ENCODE measurements at regions not wholly inside any gene's neighbourhood (a gene's known extent, or its start where the extent isn't known, plus 50 kb on each side); places are given as distances from the start of the nearest gene placed in this dataset.

GRCh38 chr9:16310278-16311110 is 560.0 kb downstream of the BNC2 start:
- no peaks in the 10 kb centered on the region for H3K79me2 ChIP-seq (ENCODE audit: insufficient read depth, low read length)
- ATAC-seq (ENCODE audit: insufficient read depth, low read depth) (no peak), DNase-seq (no peak)
- H3K9me3 ChIP-seq (ENCODE audit: insufficient read depth, low read length, severe bottlenecking) = no peaks in the 10 kb centered on the region
- no peak overlapping the region for H3K27ac ChIP-seq (ENCODE audit: low read length)
- no peak overlapping the region for H3K4me2 ChIP-seq (ENCODE audit: insufficient read depth, low read length)
- H3K27me3 ChIP-seq (ENCODE audit: insufficient read depth, low read length, poor library complexity) = no peaks in the 10 kb centered on the region
- no peak overlapping the region for H3K4me3 ChIP-seq (ENCODE audit: low read depth in 1 of 2, low read length in 2 of 2)
- no peak overlapping the region for H2AFZ ChIP-seq (ENCODE audit: low read depth, low read length)
- no peak for TF ChIP-seq EZH2 (IDR thresholded peaks at IDR 0.05; ENCODE audit: borderline replicate concordance, low read depth, low read length, severe bottlenecking)
- H4K20me1 ChIP-seq (ENCODE audit: insufficient read depth, low read length) = no peaks in the 10 kb centered on the region
- H3K36me3 ChIP-seq (ENCODE audit: insufficient read depth, low read length) = no peaks in the 10 kb centered on the region
- no peaks in the 10 kb centered on the region for H3K4me1 ChIP-seq (ENCODE audit: insufficient read depth, low read length)
- H3K9ac ChIP-seq (ENCODE audit: low read depth, low read length) = no peak overlapping the region

GRCh38 chr9:16312116-16312515 is 558.4 kb downstream of the BNC2 start:
- ATAC-seq (ENCODE audit: insufficient read depth, low read depth) = no peak

GRCh38 chr9:16312962-16313546 is 557.4 kb downstream of the BNC2 start:
- ATAC-seq (ENCODE audit: insufficient read depth, low read depth) (no peak), DNase-seq (no peak)
- H3K27me3 ChIP-seq (ENCODE audit: insufficient read depth, low read length, poor library complexity) = no peaks in the 10 kb centered on the region
- no peaks in the 10 kb centered on the region for H4K20me1 ChIP-seq (ENCODE audit: insufficient read depth, low read length)
- no peak overlapping the region for H3K4me3 ChIP-seq (ENCODE audit: low read depth in 1 of 2, low read length in 2 of 2)
- H3K4me1 ChIP-seq (ENCODE audit: insufficient read depth, low read length) = no peaks in the 10 kb centered on the region
- no peaks in the 10 kb centered on the region for H3K79me2 ChIP-seq (ENCODE audit: insufficient read depth, low read length)
- no peak overlapping the region for H3K9ac ChIP-seq (ENCODE audit: low read depth, low read length)
- no peaks in the 10 kb centered on the region for H3K9me3 ChIP-seq (ENCODE audit: insufficient read depth, low read length, severe bottlenecking)
- H2AFZ ChIP-seq (ENCODE audit: low read depth, low read length) = no peak overlapping the region
- TF ChIP-seq CTCF (IDR thresholded peaks at IDR 0.05; ENCODE audit: borderline replicate concordance, extremely low read depth, low read length, poor library complexity, severe bottlenecking) = no peak
- no peak for TF ChIP-seq EZH2 (IDR thresholded peaks at IDR 0.05; ENCODE audit: borderline replicate concordance, low read depth, low read length, severe bottlenecking)
- no peaks in the 10 kb centered on the region for H3K36me3 ChIP-seq (ENCODE audit: insufficient read depth, low read length)
- H3K4me2 ChIP-seq (ENCODE audit: insufficient read depth, low read length) = no peak overlapping the region
- no peak overlapping the region for H3K27ac ChIP-seq (ENCODE audit: low read length)

More at GRCh38 chr9:16312116-16312515, 558.4 kb downstream of the BNC2 start:
- H3K4me3 ChIP-seq (ENCODE audit: low read depth in 1 of 2, low read length in 2 of 2) = no peak overlapping the region
- TF ChIP-seq EZH2 (IDR thresholded peaks at IDR 0.05; ENCODE audit: borderline replicate concordance, low read depth, low read length, severe bottlenecking) (no peak), CTCF (IDR thresholded peaks at IDR 0.05; ENCODE audit: borderline replicate concordance, extremely low read depth, low read length, poor library complexity, severe bottlenecking) (no peak)
- no peak overlapping the region for H3K9ac ChIP-seq (ENCODE audit: low read depth, low read length)
- H4K20me1 ChIP-seq (ENCODE audit: insufficient read depth, low read length) = no peaks in the 10 kb centered on the region
- no peak overlapping the region for H3K27ac ChIP-seq (ENCODE audit: low read length)
- no peak overlapping the region for H3K4me2 ChIP-seq (ENCODE audit: insufficient read depth, low read length)
- no peaks in the 10 kb centered on the region for H3K4me1 ChIP-seq (ENCODE audit: insufficient read depth, low read length)
- H2AFZ ChIP-seq (ENCODE audit: low read depth, low read length) = no peak overlapping the region
- no peaks in the 10 kb centered on the region for H3K79me2 ChIP-seq (ENCODE audit: insufficient read depth, low read length)
- DNase-seq = no peak
- no peaks in the 10 kb centered on the region for H3K36me3 ChIP-seq (ENCODE audit: insufficient read depth, low read length)
- H3K27me3 ChIP-seq (ENCODE audit: insufficient read depth, low read length, poor library complexity) = no peaks in the 10 kb centered on the region
- no peaks in the 10 kb centered on the region for H3K9me3 ChIP-seq (ENCODE audit: insufficient read depth, low read length, severe bottlenecking)

GRCh38 chr9:16314476-16314875 is 556.0 kb downstream of the BNC2 start:
- no peaks in the 10 kb centered on the region for H3K9me3 ChIP-seq (ENCODE audit: insufficient read depth, low read length, severe bottlenecking)
- H3K36me3 ChIP-seq (ENCODE audit: insufficient read depth, low read length) = no peaks in the 10 kb centered on the region
- H3K4me1 ChIP-seq (ENCODE audit: insufficient read depth, low read length) = no peaks in the 10 kb centered on the region
- ATAC-seq (ENCODE audit: insufficient read depth, low read depth) (no peak), DNase-seq (no peak)
- no peak overlapping the region for H3K4me2 ChIP-seq (ENCODE audit: insufficient read depth, low read length)
- no peak overlapping the region for H3K9ac ChIP-seq (ENCODE audit: low read depth, low read length)
- no peaks in the 10 kb centered on the region for H3K27me3 ChIP-seq (ENCODE audit: insufficient read depth, low read length, poor library complexity)
- no peak overlapping the region for H3K27ac ChIP-seq (ENCODE audit: low read length)
- H3K79me2 ChIP-seq (ENCODE audit: insufficient read depth, low read length) = no peaks in the 10 kb centered on the region
- H4K20me1 ChIP-seq (ENCODE audit: insufficient read depth, low read length) = no peaks in the 10 kb centered on the region
- no peak overlapping the region for H3K4me3 ChIP-seq (ENCODE audit: low read depth in 1 of 2, low read length in 2 of 2)
- H2AFZ ChIP-seq (ENCODE audit: low read depth, low read length) = no peak overlapping the region
- TF ChIP-seq CTCF (IDR thresholded peaks at IDR 0.05; ENCODE audit: borderline replicate concordance, extremely low read depth, low read length, poor library complexity, severe bottlenecking) = no peak
- no peak for TF ChIP-seq EZH2 (IDR thresholded peaks at IDR 0.05; ENCODE audit: borderline replicate concordance, low read depth, low read length, severe bottlenecking)

Measured in DND-41 (cell line).